ACC112 (cell line): ENCODE measurements at regions not wholly inside any gene's neighbourhood (a gene's known extent, or its start where the extent isn't known, plus 50 kb on each side); places are given as distances from the start of the nearest gene placed in this dataset.

ENCODE experiments used
- H2AFZ ChIP-seq: fragments of 200-600 bp; sonication (generic); one replicate; pipeline ENCODE4 v1.6.0; 2017; ENCODE audit warnings: antibody characterized with exemption, low read length; ENCODE audit not compliant: unreplicated experiment
- H3K27ac ChIP-seq: fragments of 200-600 bp; sonication (generic); 2 replicates; pipeline ENCODE4 v1.5.1; 2014; ENCODE audit warnings: low read depth, mild to moderate bottlenecking, antibody characterized with exemption, low read length, moderate library complexity
- H3K27me3 ChIP-seq: fragments of 200-600 bp; sonication (generic); 2 replicates; pipeline ENCODE4 v1.6.1; 2014; ENCODE audit warnings: mild to moderate bottlenecking, antibody characterized with exemption, low read length, moderate library complexity, mixed read lengths; ENCODE audit not compliant: insufficient read depth
- H3K36me3 ChIP-seq: fragments of 200-600 bp; sonication (generic); 2 replicates; pipeline ENCODE4 v1.6.1; 2016; ENCODE audit warnings: mild to moderate bottlenecking, antibody characterized with exemption, low read length, moderate library complexity, mixed read lengths; ENCODE audit not compliant: insufficient read depth
- H3K4me1 ChIP-seq: fragments of 200-600 bp; sonication (generic); one replicate; pipeline ENCODE4 v1.6.1; 2016; ENCODE audit warnings: low read length, mixed read lengths; ENCODE audit not compliant: insufficient read depth, unreplicated experiment, control insufficient read depth
- H3K4me3 ChIP-seq: fragments of 200-600 bp; sonication (generic); 2 replicates; pipeline ENCODE4 v1.5.1; 2014; ENCODE audit warnings: mild to moderate bottlenecking, low read depth, low read length
- H3K79me2 ChIP-seq: fragments of 200-600 bp; sonication (generic); one replicate; pipeline ENCODE4 v1.6.0; 2016; ENCODE audit warnings: low read length; ENCODE audit not compliant: control insufficient read depth, unreplicated experiment, insufficient read depth

- Histone ChIP-seq H2AFZ (no peak overlapping the region), H3K36me3 (no peaks in the 10 kb centered on the region), H3K27me3 (no peaks in the 10 kb centered on the region), H3K4me1 (peaks cover 20% of the 10 kb centered on the region), H3K27ac (no peak overlapping the region), H3K79me2 (no peaks in the 10 kb centered on the region), H3K4me3 (no peak overlapping the region)
These were observed 389.3 kb upstream of the EPHA5 start for GRCh38 chr4:66059556-66059955.

- Histone ChIP-seq H3K27me3 (no peaks in the 10 kb centered on the region), H3K4me3 (no peak overlapping the region), H3K4me1 (peaks cover 20% of the 10 kb centered on the region), H3K36me3 (no peaks in the 10 kb centered on the region), H3K27ac (no peak overlapping the region), H2AFZ (no peak overlapping the region), H3K79me2 (no peaks in the 10 kb centered on the region)
These were observed 388.8 kb upstream of the EPHA5 start for GRCh38 chr4:66059136-66059535.

GRCh38 chr4:66055999-66056398, 385.7 kb upstream of the EPHA5 start:
- H3K27me3 ChIP-seq = no peaks in the 10 kb centered on the region
- no peak overlapping the region for H2AFZ ChIP-seq
- no peaks in the 10 kb centered on the region for H3K79me2 ChIP-seq
- H3K36me3 ChIP-seq = no peaks in the 10 kb centered on the region
- H3K27ac ChIP-seq = no peak overlapping the region
- no peaks in the 10 kb centered on the region for H3K4me1 ChIP-seq
- H3K4me3 ChIP-seq = no peak overlapping the region

GRCh38 chr4:66052426-66052825, 382.1 kb upstream of the EPHA5 start:
- no peaks in the 10 kb centered on the region for H3K4me1 ChIP-seq
- H3K36me3 ChIP-seq = no peaks in the 10 kb centered on the region
- H3K27ac ChIP-seq = no peak overlapping the region
- no peaks in the 10 kb centered on the region for H3K79me2 ChIP-seq
- H3K27me3 ChIP-seq = no peaks in the 10 kb centered on the region
- H3K4me3 ChIP-seq = no peak overlapping the region
- H2AFZ ChIP-seq = no peak overlapping the region

- H3K4me1 ChIP-seq = no peaks in the 10 kb centered on the region
- no peaks in the 10 kb centered on the region for H3K79me2 ChIP-seq
- H3K27ac ChIP-seq = no peak overlapping the region
- no peaks in the 10 kb centered on the region for H3K27me3 ChIP-seq
- no peak overlapping the region for H2AFZ ChIP-seq
- H3K36me3 ChIP-seq = no peaks in the 10 kb centered on the region
- no peak overlapping the region for H3K4me3 ChIP-seq
These were observed 378.6 kb upstream of the EPHA5 start for GRCh38 chr4:66048861-66049260.

- H3K36me3 ChIP-seq = no peaks in the 10 kb centered on the region
- H3K4me3 ChIP-seq = no peak overlapping the region
- H3K27ac ChIP-seq = no peak overlapping the region
- H3K79me2 ChIP-seq = no peaks in the 10 kb centered on the region
- H2AFZ ChIP-seq = no peak overlapping the region
- no peaks in the 10 kb centered on the region for H3K4me1 ChIP-seq
- H3K27me3 ChIP-seq = no peaks in the 10 kb centered on the region
These were observed 375.6 kb upstream of the EPHA5 start for GRCh38 chr4:66045913-66046312.

- H2AFZ ChIP-seq = no peak overlapping the region
- no peaks in the 10 kb centered on the region for H3K79me2 ChIP-seq
- no peaks in the 10 kb centered on the region for H3K4me1 ChIP-seq
- H3K36me3 ChIP-seq = no peaks in the 10 kb centered on the region
- H3K27ac ChIP-seq = no peak overlapping the region
- H3K4me3 ChIP-seq = no peak overlapping the region
- no peaks in the 10 kb centered on the region for H3K27me3 ChIP-seq
These were observed 365.4 kb upstream of the EPHA5 start for GRCh38 chr4:66035701-66036100.

- H3K27ac ChIP-seq = no peak overlapping the region
- H3K27me3 ChIP-seq = no peaks in the 10 kb centered on the region
- no peak overlapping the region for H2AFZ ChIP-seq
- H3K4me1 ChIP-seq = no peaks in the 10 kb centered on the region
- no peaks in the 10 kb centered on the region for H3K79me2 ChIP-seq
- no peaks in the 10 kb centered on the region for H3K36me3 ChIP-seq
- H3K4me3 ChIP-seq = no peak overlapping the region
These were observed 364.4 kb upstream of the EPHA5 start for GRCh38 chr4:66034671-66035070.

GRCh38 chr4:66034262-66034661, 364.0 kb upstream of the EPHA5 start:
- no peaks in the 10 kb centered on the region for H3K4me1 ChIP-seq
- no peak overlapping the region for H3K27ac ChIP-seq

GRCh38 chr4:66032571-66032970, 362.3 kb upstream of the EPHA5 start:
- Histone ChIP-seq H3K4me1 (no peaks in the 10 kb centered on the region), H3K27ac (no peak overlapping the region), H3K4me3 (no peak overlapping the region), H3K27me3 (no peaks in the 10 kb centered on the region), H3K79me2 (no peaks in the 10 kb centered on the region), H2AFZ (no peak overlapping the region), H3K36me3 (no peaks in the 10 kb centered on the region)

More at GRCh38 chr4:66034262-66034661, 364.0 kb upstream of the EPHA5 start:
- Histone ChIP-seq H3K27me3 (no peaks in the 10 kb centered on the region), H3K36me3 (no peaks in the 10 kb centered on the region), H3K79me2 (no peaks in the 10 kb centered on the region), H3K4me3 (no peak overlapping the region), H2AFZ (no peak overlapping the region)

- Histone ChIP-seq H3K27me3 (no peaks in the 10 kb centered on the region), H3K27ac (no peak overlapping the region), H3K79me2 (no peaks in the 10 kb centered on the region), H3K4me3 (no peak overlapping the region), H2AFZ (no peak overlapping the region), H3K4me1 (no peaks in the 10 kb centered on the region), H3K36me3 (no peaks in the 10 kb centered on the region)
These were observed 358.4 kb upstream of the EPHA5 start for GRCh38 chr4:66028668-66029067.
